Right lobe of liver (tissue), 4 donors: ENCODE measurements at regions not wholly inside any gene's neighbourhood (a gene's known extent, or its start where the extent isn't known, plus 50 kb on each side); places are given as distances from the start of the nearest gene placed in this dataset.

Source experiments
- CTCF ChIP-seq, 4 donors: fragments of 200-600 bp in 3 of 4; fragments of 450-650 bp in 1 of 4; IDR thresholded peaks; one replicate each; pipeline versions ENCODE4 v1.5.1 to v1.8.0; 2016 to 2022; ENCODE audit warnings: antibody characterized with exemption in 4 of 4, mild to moderate bottlenecking in 2 of 4
- POLR2A ChIP-seq: fragments of 450-650 bp; IDR thresholded peaks from one replicate; pipeline ENCODE4 v1.6.1; 2017; ENCODE audit warnings: antibody characterized with exemption, mild to moderate bottlenecking
- donor health status: DM: no; HTN: no; CAD: no.
- donor health status: DM: no; HTN: no; CAD: no.
- donor health status: DM: no; HTN: yes; CAD: no.

GRCh38 chr5:3035452-3035851 is 284.0 kb upstream of the IRX2 start:
- no peak for TF ChIP-seq CTCF (IDR thresholded peaks at IDR 0.05)
- no peak for TF ChIP-seq POLR2A
